Stimulated activated CD4-positive, alpha-beta T cell treated with anti-CD3 and anti-CD28 coated beads, Interleukin-12 subunit alpha, Interleukin-12 subunit beta, amount 100 ng/mL, for 48 hours (primary cell): ENCODE measurements at regions not wholly inside any gene's neighbourhood (a gene's known extent, or its start where the extent isn't known, plus 50 kb on each side); places are given as distances from the start of the nearest gene placed in this dataset.

Experiments
- DNase-seq, 3 donors: peaks; one replicate each; pipeline ENCODE4 v3.0.0-alpha.2; 2020; ENCODE audit warnings: low read depth in 2 of 3, low spot score in 1 of 3

GRCh38 chr6:14656649-14657048, 539.1 kb downstream of the CD83 start:
- DNase-seq, result no peak

- DNase-seq, result no peak
Observed at GRCh38 chr6:14658030-14658429, 540.5 kb downstream of the CD83 start.

GRCh38 chr6:14658886-14659561, 541.5 kb downstream of the CD83 start:
- DNase-seq, result no peak

- no peak for DNase-seq
Observed at GRCh38 chr6:14659841-14660240, 542.3 kb downstream of the CD83 start.

- peak in 2 of 3 donors; percentile 29 to 32 for DNase-seq
Observed at GRCh38 chr6:14660806-14661579, 543.4 kb downstream of the CD83 start.

- DNase-seq, result no peak
Observed at GRCh38 chr6:14661691-14662090, 544.1 kb downstream of the CD83 start.

GRCh38 chr6:14664112-14664601, 546.6 kb downstream of the CD83 start:
- DNase-seq, result no peak

- no peak for DNase-seq
Observed at GRCh38 chr6:14664621-14665315, 547.2 kb downstream of the CD83 start.

- peak; percentile 33 to 63 (median 47) for DNase-seq
Observed at GRCh38 chr6:14665827-14666724, 548.5 kb downstream of the CD83 start.

- no peak for DNase-seq
Observed at GRCh38 chr6:14670806-14671205, 553.2 kb downstream of the CD83 start.

GRCh38 chr6:14671261-14671681, 553.7 kb downstream of the CD83 start:
- DNase-seq, result no peak

- no peak for DNase-seq
Observed at GRCh38 chr6:14671937-14672336, 554.4 kb downstream of the CD83 start.

GRCh38 chr6:14673201-14673600, 555.6 kb downstream of the CD83 start:
- no peak for DNase-seq

GRCh38 chr6:14674458-14674857, 556.9 kb downstream of the CD83 start:
- DNase-seq, result no peak

- no peak for DNase-seq
Observed at GRCh38 chr6:14674867-14675648, 557.5 kb downstream of the CD83 start.

- DNase-seq, result no peak
Observed at GRCh38 chr6:14676064-14676463, 558.5 kb downstream of the CD83 start.

GRCh38 chr6:14676977-14677781, 559.6 kb downstream of the CD83 start:
- no peak for DNase-seq

GRCh38 chr6:14681699-14682487, 564.0 kb upstream of the JARID2 start:
- DNase-seq, result no peak
